ENCODE measurements at regions not wholly inside any gene's neighbourhood (a gene's known extent, or its start where the extent isn't known, plus 50 kb on each side); places are given as distances from the start of the nearest gene placed in this dataset.

DNA sequence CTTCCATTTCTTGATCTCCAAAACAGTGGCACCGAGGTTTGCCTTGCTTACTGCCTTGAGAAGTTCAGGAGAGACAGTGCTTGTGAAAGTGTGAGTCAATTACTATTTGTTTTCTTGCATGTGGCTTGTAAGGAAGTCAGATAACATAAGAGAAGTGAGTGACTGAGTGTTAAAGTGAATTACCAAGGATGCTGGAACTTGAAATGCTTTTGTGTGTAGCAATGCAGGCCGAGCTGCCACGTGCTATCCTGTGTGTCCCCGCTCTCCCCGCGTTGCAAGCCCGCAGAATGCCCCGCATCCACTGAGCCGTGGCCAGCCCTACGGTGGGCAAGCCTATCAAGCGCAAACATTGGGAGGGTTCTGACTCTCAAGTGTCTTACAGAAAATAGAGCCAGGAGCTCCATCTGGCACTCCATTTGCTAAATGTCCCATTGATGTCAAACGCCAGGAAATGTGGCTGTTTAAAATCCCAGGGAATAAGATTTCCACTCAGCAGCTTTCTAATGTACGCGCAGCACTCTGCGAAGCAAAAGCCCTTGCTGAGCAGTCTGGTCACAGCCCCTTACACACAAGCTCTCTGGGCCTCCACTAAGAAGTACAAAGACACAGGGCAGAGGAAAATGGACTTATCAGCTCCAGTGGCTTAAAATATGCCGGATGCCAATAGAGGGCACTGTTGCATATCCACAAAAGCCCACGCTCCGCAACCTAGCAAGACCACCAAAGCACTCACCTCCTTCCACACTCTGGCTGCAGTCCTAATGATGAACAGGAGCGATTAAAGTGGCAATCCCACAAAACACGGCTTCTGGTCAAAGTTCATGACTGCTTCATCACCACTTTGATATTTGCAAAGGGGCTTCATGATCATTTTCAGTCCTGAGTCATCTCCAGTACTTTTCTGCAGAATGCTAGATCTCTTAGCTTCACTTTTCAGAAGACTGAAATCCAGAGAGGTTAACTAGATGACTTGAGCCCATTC lies 158.0 kb upstream of the ITGB1 start:
- no peak overlapping the region for H3K27ac ChIP-seq (ENCODE audit: extremely low read depth, low read depth, low read length)
- POLR2A ChIA-PET = interaction anchor here (0.6 to 1.0 kb wide), 2 partner anchors 39 to 70 kb away, joined by 3 read pairs; no protein-coding TSS in a partner anchor
- H3K36me3 ChIP-seq (ENCODE audit: control insufficient read depth in 2 of 2, insufficient read depth in 1 of 2, low read length in 2 of 2) = no peaks in the 10 kb centered on the region
- H3K4me1 ChIP-seq (ENCODE audit: control insufficient read depth, insufficient read depth, low read length) = no peaks in the 10 kb centered on the region
- H3K4me3 ChIP-seq (ENCODE audit: low read depth, low read length) = no peak overlapping the region
- no peaks in the 10 kb centered on the region for H3K9me3 ChIP-seq (ENCODE audit: control insufficient read depth, insufficient read depth, low read depth, low read length)
- peak; percentile 84 for TF ChIP-seq ZNF654 (tag by site-specific recombination; IDR thresholded peaks at IDR 0.05; ENCODE audit: low read depth)
- TF ChIP-seq ZNF2 (tag by site-specific recombination; IDR thresholded peaks at IDR 0.05) = 0 out of 2 replicates have a peak, but pooled peaks have one; percentile 32
- TF ChIP-seq ZNF211 (tag by site-specific recombination; IDR thresholded peaks at IDR 0.05; ENCODE audit: low read depth) = no peak
- no peak for TF ChIP-seq AEBP2 (tag by site-specific recombination; IDR thresholded peaks at IDR 0.05; ENCODE audit: borderline replicate concordance)
- no peak for TF ChIP-seq GFI1B (tag by site-specific recombination; IDR thresholded peaks at IDR 0.05)
- no peak for TF ChIP-seq ZNF530 (tag by site-specific recombination; IDR thresholded peaks at IDR 0.05; ENCODE audit: low read depth)
- CTCF ChIA-PET = interaction anchor here (0.5 to 2.2 kb wide), 28 partner anchors 9 to 1381 kb away, joined by 3 to 14 read pairs (median 4); no protein-coding TSS in a partner anchor

GRCh38 chr10:33114451-33114952 lies 156.5 kb upstream of the ITGB1 start:
- POLR2A ChIA-PET = interaction anchor here (0.7 kb wide), 1 partner anchor 562 kb away, joined by 3 read pairs; no protein-coding TSS in a partner anchor
- Histone ChIP-seq H3K36me3 (ENCODE audit: control insufficient read depth in 2 of 2, insufficient read depth in 1 of 2, low read length in 2 of 2) (no peaks in the 10 kb centered on the region), H3K4me1 (ENCODE audit: control insufficient read depth, insufficient read depth, low read length) (no peaks in the 10 kb centered on the region), H3K4me3 (ENCODE audit: low read depth, low read length) (no peak overlapping the region), H3K27ac (ENCODE audit: extremely low read depth, low read depth, low read length) (no peak overlapping the region), H3K9me3 (ENCODE audit: control insufficient read depth, insufficient read depth, low read depth, low read length) (no peaks in the 10 kb centered on the region)
- CTCF ChIA-PET = interaction anchor here (0.6 to 2.1 kb wide), 6 partner anchors 16 to 216 kb away, joined by 3 to 12 read pairs (median 4); no protein-coding TSS in a partner anchor
- TF ChIP-seq, protein P1, sequence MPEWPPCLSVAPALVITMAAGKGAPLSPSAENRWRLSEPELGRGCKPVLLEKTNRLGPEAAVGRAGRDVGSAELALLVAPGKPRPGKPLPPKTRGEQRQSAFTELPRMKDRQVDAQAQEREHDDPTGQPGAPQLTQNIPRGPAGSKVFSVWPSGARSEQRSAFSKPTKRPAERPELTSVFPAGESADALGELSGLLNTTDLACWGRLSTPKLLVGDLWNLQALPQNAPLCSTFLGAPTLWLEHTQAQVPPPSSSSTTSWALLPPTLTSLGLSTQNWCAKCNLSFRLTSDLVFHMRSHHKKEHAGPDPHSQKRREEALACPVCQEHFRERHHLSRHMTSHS (tag by site-specific recombination; IDR thresholded peaks at IDR 0.05) = no peak
- TF ChIP-seq ZNF623 (tag by site-specific recombination; IDR thresholded peaks at IDR 0.05) (no peak), ZNF580 (tag by site-specific recombination; IDR thresholded peaks at IDR 0.05) (no peak)

GRCh38 chr10:33113466-33113865 lies 155.4 kb upstream of the ITGB1 start:
- POLR2A ChIA-PET = no interaction called here
- no peak overlapping the region for H3K4me3 ChIP-seq (ENCODE audit: low read depth, low read length)
- no peak for TF ChIP-seq ZFHX2 (tag by site-specific recombination; conservative IDR thresholded peaks at IDR 0.05)
- TF ChIP-seq BCL11A (tag by site-specific recombination; IDR thresholded peaks at IDR 0.05; ENCODE audit: low read depth) = no peak
- TF ChIP-seq YY2 (tag by site-specific recombination; IDR thresholded peaks at IDR 0.05) = no peak
- TF ChIP-seq ZNF768 (tag by site-specific recombination; IDR thresholded peaks at IDR 0.05) = no peak
- no peak for TF ChIP-seq IKZF3 (tag by site-specific recombination; IDR thresholded peaks at IDR 0.05)
- TF ChIP-seq PBX3 (CRISPR knock-in tag; IDR thresholded peaks at IDR 0.05) = no peak
- TF ChIP-seq SP7 (tag by site-specific recombination; IDR thresholded peaks at IDR 0.05) = no peak
- TF ChIP-seq SCRT1 (tag by site-specific recombination; IDR thresholded peaks at IDR 0.05; ENCODE audit: borderline replicate concordance) = no peak
- no peak for TF ChIP-seq ZNF530 (tag by site-specific recombination; IDR thresholded peaks at IDR 0.05; ENCODE audit: low read depth)
- TF ChIP-seq, protein P2, sequence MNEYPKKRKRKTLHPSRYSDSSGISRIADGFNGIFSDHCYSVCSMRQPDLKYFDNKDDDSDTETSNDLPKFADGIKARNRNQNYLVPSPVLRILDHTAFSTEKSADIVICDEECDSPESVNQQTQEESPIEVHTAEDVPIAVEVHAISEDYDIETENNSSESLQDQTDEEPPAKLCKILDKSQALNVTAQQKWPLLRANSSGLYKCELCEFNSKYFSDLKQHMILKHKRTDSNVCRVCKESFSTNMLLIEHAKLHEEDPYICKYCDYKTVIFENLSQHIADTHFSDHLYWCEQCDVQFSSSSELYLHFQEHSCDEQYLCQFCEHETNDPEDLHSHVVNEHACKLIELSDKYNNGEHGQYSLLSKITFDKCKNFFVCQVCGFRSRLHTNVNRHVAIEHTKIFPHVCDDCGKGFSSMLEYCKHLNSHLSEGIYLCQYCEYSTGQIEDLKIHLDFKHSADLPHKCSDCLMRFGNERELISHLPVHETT (tag by site-specific recombination; IDR thresholded peaks at IDR 0.05) = no peak
- TF ChIP-seq BCL11B (tag by site-specific recombination; IDR thresholded peaks at IDR 0.05; ENCODE audit: low read depth) = no peak
- no peaks in the 10 kb centered on the region for H3K36me3 ChIP-seq (ENCODE audit: control insufficient read depth in 2 of 2, insufficient read depth in 1 of 2, low read length in 2 of 2)
- H3K4me1 ChIP-seq (ENCODE audit: control insufficient read depth, insufficient read depth, low read length) = no peaks in the 10 kb centered on the region
- CTCF ChIA-PET = no interaction called here
- H3K9me3 ChIP-seq (ENCODE audit: control insufficient read depth, insufficient read depth, low read depth, low read length) = no peaks in the 10 kb centered on the region
- no peak overlapping the region for H3K27ac ChIP-seq (ENCODE audit: extremely low read depth, low read depth, low read length)

All from HEK293 (cell line).